ENCODE measurements at regions not wholly inside any gene's neighbourhood (a gene's known extent, or its start where the extent isn't known, plus 50 kb on each side); places are given as distances from the start of the nearest gene placed in this dataset.
"Not testable (repeated sequence)": the region's sequence is repeated elsewhere in the genome, so short reads cannot be mapped to it uniquely, and the experiment has no call there.

DNA sequence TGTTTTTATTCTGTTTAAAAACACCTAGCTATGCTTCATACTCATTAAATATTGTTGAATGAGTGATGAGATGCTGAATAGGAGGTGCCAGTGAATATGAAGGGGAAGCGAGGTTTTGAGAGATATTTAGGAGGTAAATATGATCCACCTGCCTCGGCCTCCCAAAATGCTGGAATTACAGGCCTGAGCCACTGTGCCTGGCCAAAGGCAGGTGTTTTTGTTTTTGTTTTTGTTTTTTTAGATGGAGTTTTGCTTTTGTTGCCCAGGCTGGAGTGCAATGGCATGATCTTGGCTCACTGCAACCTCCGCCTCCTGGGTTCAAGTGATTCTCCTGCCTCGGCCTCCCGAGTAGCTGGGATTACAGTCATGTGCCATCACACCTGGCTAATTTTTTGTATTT is 75.3 kb upstream of the VKORC1L1 start:
- not testable (repeated sequence) for TF ChIP-seq SUZ12 (IDR thresholded peaks at IDR 0.05); ARNT (IDR thresholded peaks at IDR 0.05); FOXM1 (IDR thresholded peaks at IDR 0.05; ENCODE audit: borderline replicate concordance); TARDBP (IDR thresholded peaks at IDR 0.05); SP1 (IDR thresholded peaks at IDR 0.05); FOXA1 (IDR thresholded peaks at IDR 0.05); ELF4 (IDR thresholded peaks at IDR 0.05); ZNF384 (IDR thresholded peaks at IDR 0.05); HDGF (IDR thresholded peaks at IDR 0.05; ENCODE audit: borderline replicate concordance); CTBP1 (IDR thresholded peaks at IDR 0.05; ENCODE audit: borderline replicate concordance); NFRKB (IDR thresholded peaks at IDR 0.05)
- TF ChIP-seq, protein P1, sequence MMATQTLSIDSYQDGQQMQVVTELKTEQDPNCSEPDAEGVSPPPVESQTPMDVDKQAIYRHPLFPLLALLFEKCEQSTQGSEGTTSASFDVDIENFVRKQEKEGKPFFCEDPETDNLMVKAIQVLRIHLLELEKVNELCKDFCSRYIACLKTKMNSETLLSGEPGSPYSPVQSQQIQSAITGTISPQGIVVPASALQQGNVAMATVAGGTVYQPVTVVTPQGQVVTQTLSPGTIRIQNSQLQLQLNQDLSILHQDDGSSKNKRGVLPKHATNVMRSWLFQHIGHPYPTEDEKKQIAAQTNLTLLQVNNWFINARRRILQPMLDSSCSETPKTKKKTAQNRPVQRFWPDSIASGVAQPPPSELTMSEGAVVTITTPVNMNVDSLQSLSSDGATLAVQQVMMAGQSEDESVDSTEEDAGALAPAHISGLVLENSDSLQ (IDR thresholded peaks at IDR 0.05): not testable (repeated sequence)

All from HEK293T (cell line).